RPMI7951 (cell line): ENCODE measurements at regions not wholly inside any gene's neighbourhood (a gene's known extent, or its start where the extent isn't known, plus 50 kb on each side); places are given as distances from the start of the nearest gene placed in this dataset.
"Not testable (repeated sequence)": the region's sequence is repeated elsewhere in the genome, so short reads cannot be mapped to it uniquely, and the experiment has no call there.

Experiments
- DNase-seq: peaks from one replicate; pipeline ENCODE4 v3.0.0-alpha.2; 2012; ENCODE audit warnings: low read depth

GRCh38 chr5:91503321-91503720 is 120.2 kb upstream of the ARRDC3 start:
- no peak for DNase-seq

GRCh38 chr5:91500758-91501157 is 117.6 kb upstream of the ARRDC3 start:
- DNase-seq = no peak

- DNase-seq = peak; percentile 38
These were observed 116.9 kb upstream of the ARRDC3 start for GRCh38 chr5:91499943-91500531.

- no peak for DNase-seq
These were observed 112.6 kb upstream of the ARRDC3 start for GRCh38 chr5:91495699-91496098.

GRCh38 chr5:91494447-91494996 is 111.4 kb upstream of the ARRDC3 start:
- DNase-seq = no peak

- no peak for DNase-seq
These were observed 110.0 kb upstream of the ARRDC3 start for GRCh38 chr5:91493086-91493485.

- no peak for DNase-seq
These were observed 108.1 kb upstream of the ARRDC3 start for GRCh38 chr5:91491229-91491628.

- DNase-seq = no peak
These were observed 107.2 kb upstream of the ARRDC3 start for GRCh38 chr5:91490316-91490715.

- DNase-seq = no peak
These were observed 104.3 kb upstream of the ARRDC3 start for GRCh38 chr5:91487420-91487819.

- DNase-seq = peak; percentile 4
These were observed 103.5 kb upstream of the ARRDC3 start for GRCh38 chr5:91486638-91487037.

GRCh38 chr5:91484662-91485061 is 101.5 kb upstream of the ARRDC3 start:
- DNase-seq = no peak

GRCh38 chr5:91479376-91479775 is 96.3 kb upstream of the ARRDC3 start:
- not testable (repeated sequence) for DNase-seq

- no peak for DNase-seq
These were observed 95.0 kb upstream of the ARRDC3 start for GRCh38 chr5:91478096-91478495.

- no peak for DNase-seq
These were observed 94.3 kb upstream of the ARRDC3 start for GRCh38 chr5:91477408-91477807.

GRCh38 chr5:91474201-91474600 is 91.1 kb upstream of the ARRDC3 start:
- no peak for DNase-seq

GRCh38 chr5:91472631-91473030 is 89.5 kb upstream of the ARRDC3 start:
- DNase-seq = no peak

- peak; percentile 48 for DNase-seq
These were observed 86.5 kb upstream of the ARRDC3 start for GRCh38 chr5:91469517-91470165.

- peak; percentile 42 for DNase-seq
These were observed 85.7 kb upstream of the ARRDC3 start for GRCh38 chr5:91468651-91469422.

- no peak for DNase-seq
These were observed 81.9 kb upstream of the ARRDC3 start for GRCh38 chr5:91464886-91465646.

- no peak for DNase-seq
These were observed 74.6 kb upstream of the ARRDC3 start for GRCh38 chr5:91457681-91458058.

GRCh38 chr5:91456928-91457680 is 74.0 kb upstream of the ARRDC3 start:
- DNase-seq = no peak
